GM12878 (cell line): ENCODE measurements at regions not wholly inside any gene's neighbourhood (a gene's known extent, or its start where the extent isn't known, plus 50 kb on each side); places are given as distances from the start of the nearest gene placed in this dataset.

ENCODE experiments used
- ATAC-seq: fragments of 200-7000 bp; cut with Tn5 transposase; 3 replicates; pipeline ENCODE4 v1.9.1; 2020; ENCODE audit warnings: mild to moderate bottlenecking, moderate library complexity
- BruUV-seq: library from RNA; stranded (reverse); fragments of 400-500 nt; replicated peaks from 2 replicates; lab custom pipeline; 2021; lab: Mats Ljungman, UMichigan
- CTCF ChIA-PET: fragments of 300-600 bp; sonication (Branson Sonifier 250); formaldehyde crosslinking; extraction: SDS; loops from one replicate; lab custom pipeline; 2021; ENCODE audit warnings: inconsistent platforms; lab: Yijun Ruan, JAX
- POLR2A ChIA-PET: fragments of 350-600 bp; formaldehyde crosslinking; extraction: SDS; loops from one replicate; lab custom pipeline; 2021; ENCODE audit warnings: inconsistent platforms; lab: Charles Lee
- RAD21 ChIA-PET: fragments of 300-600 bp; sonication (Branson Sonifier 250); formaldehyde crosslinking; loops from one replicate; lab custom pipeline; 2023; ENCODE audit warnings: antibody characterized with exemption; ENCODE audit not compliant: unreplicated experiment; lab: Charles Lee
- SMC1A ChIA-PET: fragments of 300-600 bp; sonication (Branson Sonifier 250); formaldehyde crosslinking; loops from one replicate; lab custom pipeline; 2023; ENCODE audit not compliant: unreplicated experiment, uncharacterized antibody; lab: Charles Lee
- DNase-seq: peaks from one replicate; pipeline ENCODE4 v3.0.0-alpha.2; 2011; ENCODE audit warnings: low read depth, low spot score
- FAIRE-seq: peaks from 3 replicates; lab custom pipeline; 2011; peaks lifted over from hg19 to GRCh38; lab: Jason Lieb, UNC
- H2AFZ ChIP-seq: 2 replicates; pipeline ENCODE4 v1.6.0; 2011; ENCODE audit warnings: low read depth, low read length, control low read depth; ENCODE audit not compliant: control insufficient read depth
- H3K27ac ChIP-seq: 2 replicates; pipeline ENCODE4 v1.5.1; 2011; ENCODE audit warnings: control low read depth; ENCODE audit not compliant: control insufficient read depth, insufficient read depth
- H3K27me3 ChIP-seq, 2 experiments: replicated peaks in 1 of 2; 2 replicates each; pipeline versions ENCODE4 v1.6.0 to v1.6.1; 2011; ENCODE audit warnings: low read length in 1 of 2; ENCODE audit not compliant: control insufficient read depth in 2 of 2, insufficient read depth in 2 of 2
- H3K36me3 ChIP-seq, 2 experiments: 2 replicates each; pipeline ENCODE4 v1.5.1; 2011; ENCODE audit warnings: low read length in 1 of 2; ENCODE audit not compliant: control insufficient read depth in 2 of 2, insufficient read depth in 2 of 2
- H3K4me1 ChIP-seq: 2 replicates; pipeline ENCODE4 v1.6.1; 2011; ENCODE audit warnings: mild to moderate bottlenecking, low read length, moderate library complexity, mixed read lengths; ENCODE audit not compliant: control insufficient read depth, insufficient read depth
- H3K4me2 ChIP-seq: 2 replicates; pipeline ENCODE4 v1.6.0; 2011; ENCODE audit warnings: control low read depth; ENCODE audit not compliant: control insufficient read depth, insufficient read depth
- H3K4me3 ChIP-seq: fragments of 200-600 bp; sonication (generic); 2 replicates; pipeline ENCODE4 v1.5.1; 2016
- H3K79me2 ChIP-seq: 2 replicates; pipeline ENCODE4 v1.6.0; 2011; ENCODE audit warnings: low read length; ENCODE audit not compliant: control insufficient read depth, insufficient read depth
- H3K9ac ChIP-seq: 2 replicates; pipeline ENCODE4 v1.8.0; 2011; ENCODE audit warnings: low read length, control low read depth, mixed read lengths; ENCODE audit not compliant: control insufficient read depth, insufficient read depth
- H3K9me3 ChIP-seq: replicated peaks from 3 replicates; pipeline ENCODE4 v1.5.1; 2011; ENCODE audit warnings: mild to moderate bottlenecking, low read length; ENCODE audit not compliant: control insufficient read depth, insufficient read depth
- H4K20me1 ChIP-seq: 2 replicates; pipeline ENCODE4 v1.6.0; 2011; ENCODE audit not compliant: control insufficient read depth, insufficient read depth
- CHD4 ChIP-seq: fragments of 200-600 bp; sonication (generic); IDR thresholded peaks from 2 replicates; pipeline ENCODE4 v1.6.1; 2016; ENCODE audit warnings: mild to moderate bottlenecking
- CTCF ChIP-seq, 3 experiments: IDR thresholded peaks in 2 of 3; conservative IDR thresholded peaks in 1 of 3; 2 replicates each; pipeline ENCODE4 v1.5.1; 2011; ENCODE audit warnings: low read depth in 3 of 3, low read length in 3 of 3, mild to moderate bottlenecking in 3 of 3, control low read depth in 2 of 3, moderate library complexity in 2 of 3, inconsistent platforms in 1 of 3, mixed read lengths in 1 of 3; ENCODE audit not compliant: control insufficient read depth in 2 of 3, insufficient read depth in 1 of 3; ENCODE audit errors: extremely low read depth in 1 of 3
- HDAC6 ChIP-seq: fragments of 200-600 bp; sonication (generic); IDR thresholded peaks from one replicate; pipeline ENCODE4 v1.8.0; 2017; ENCODE audit warnings: antibody characterized with exemption; ENCODE audit not compliant: unreplicated experiment
- PBX3 ChIP-seq: IDR thresholded peaks from 2 replicates; pipeline ENCODE4 v1.6.1; 2011; ENCODE audit warnings: mild to moderate bottlenecking, low read depth, low read length, moderate library complexity; ENCODE audit not compliant: insufficient replicate concordance
- RB1 ChIP-seq: fragments of 450-650 bp; formaldehyde crosslinking; IDR thresholded peaks from 2 replicates; pipeline ENCODE4 v1.6.1; 2017; ENCODE audit warnings: mild to moderate bottlenecking, borderline replicate concordance
- RCOR1 ChIP-seq: conservative IDR thresholded peaks from 2 replicates; pipeline ENCODE4 v1.6.1; 2012; ENCODE audit warnings: low read depth, low read length, improper control_type of control experiment
- SMAD1 ChIP-seq: fragments of 450-650 bp; IDR thresholded peaks from 2 replicates; pipeline ENCODE4 v1.6.1; 2018; ENCODE audit warnings: mild to moderate bottlenecking, low read depth; ENCODE audit not compliant: partially characterized antibody
- YY1 ChIP-seq: IDR thresholded peaks from 2 replicates; pipeline ENCODE4 v1.6.1; 2011; ENCODE audit warnings: low read depth, mild to moderate bottlenecking, low read length
- WGBS: methylation state at CpG from one replicate; pipeline ENCODE4 v1.1.6; 2016; ENCODE audit warnings: low lambda C conversion rate; ENCODE audit not compliant: insufficient replicate concordance, insufficient coverage; ENCODE audit errors: missing lambda C conversion rate; 5-methylcytosine and 5-hydroxymethylcytosine counted together
- in situ Hi-C: fragments of 300-500 bp; cut with MboI; formaldehyde crosslinking; loops from 9 replicates; pipeline ENCODE4 v1.14.3; 2018; ENCODE audit warnings: mixed read lengths
- intact Hi-C: fragments of 100-400 bp; cut with micrococcal nuclease; formaldehyde crosslinking; loops from one replicate; pipeline ENCODE4 v1.14.2; 2022; ENCODE audit not compliant: unreplicated experiment

- Histone ChIP-seq H3K27me3 (no peaks in the 10 kb centered on the region), H3K4me3 (no peak overlapping the region), H3K79me2 (no peaks in the 10 kb centered on the region), H3K36me3 (no peaks in the 10 kb centered on the region), H3K9ac (no peak overlapping the region), H3K9me3 (no peaks in the 10 kb centered on the region), H3K27ac (no peak overlapping the region), H2AFZ (no peak overlapping the region), H3K4me1 (no peaks in the 10 kb centered on the region)
- RAD21 ChIA-PET, result no interaction called here
- FAIRE-seq, result no peak
- no peak for DNase-seq
- intact Hi-C loops, result no loop called here
- POLR2A ChIA-PET, result no interaction called here
- SMC1A ChIA-PET, result no interaction called here
- BruUV-seq, result no TSS peak
- CTCF ChIA-PET, result interaction anchor here (0.6 kb wide), 1 partner anchor 86 kb away, joined by 3 read pairs; no protein-coding TSS in a partner anchor
- ATAC-seq, result no peak
- TF ChIP-seq RB1 (no peak), PBX3 (no peak), HDAC6 (no peak), SMAD1 (no peak), CTCF (IDR thresholded peaks at IDR 0.05 in 2 of 3, conservative IDR thresholded peaks at IDR 0.05 in 1 of 3; ENCODE audit: control insufficient read depth in 2 of 3, extremely low read depth in 1 of 3, insufficient read depth in 1 of 3, low read depth in 3 of 3, low read length in 3 of 3) (no peak), YY1 (no peak), CHD4 (no peak), RCOR1 (no peak)
- TF ChIP-seq, all 136 proteins: peak for 0
- H3K4me2 ChIP-seq, result no peak overlapping the region
- WGBS, result 0% methylated on average over 1 of the region's 1 CpG
- in situ Hi-C loops, result no loop called here
- H4K20me1 ChIP-seq, result no peaks in the 10 kb centered on the region
Observed at GRCh38 chr16:65794973-65795372, 571.5 kb upstream of the CDH5 start.
